GM19438 (cell line): ENCODE measurements at regions not wholly inside any gene's neighbourhood (a gene's known extent, or its start where the extent isn't known, plus 50 kb on each side); places are given as distances from the start of the nearest gene placed in this dataset.

Source experiments
- ATAC-seq: cut with Tn5 transposase; IDR thresholded peaks from one replicate; pipeline ENCODE4 v1.9.1; 2021; ENCODE audit warnings: low read depth; ENCODE audit not compliant: unreplicated experiment

GRCh38 chr4:11495818-11496217 is 67.1 kb upstream of the HS3ST1 start:
- no peak for ATAC-seq

GRCh38 chr4:11495291-11495690 is 66.6 kb upstream of the HS3ST1 start:
- no peak for ATAC-seq

GRCh38 chr4:11494232-11494631 is 65.5 kb upstream of the HS3ST1 start:
- ATAC-seq: no peak

GRCh38 chr4:11489453-11490083 is 60.9 kb upstream of the HS3ST1 start:
- no peak for ATAC-seq

- no peak for ATAC-seq
Observed at GRCh38 chr4:11488657-11489452, 60.2 kb upstream of the HS3ST1 start.

GRCh38 chr4:11487868-11488544 is 59.3 kb upstream of the HS3ST1 start:
- ATAC-seq: no peak

- no peak for ATAC-seq
Observed at GRCh38 chr4:11487139-11487538, 58.4 kb upstream of the HS3ST1 start.

- no peak for ATAC-seq
Observed at GRCh38 chr4:11485926-11486325, 57.2 kb upstream of the HS3ST1 start.

GRCh38 chr4:11484531-11484930 is 55.8 kb upstream of the HS3ST1 start:
- no peak for ATAC-seq

GRCh38 chr4:11483046-11483445 is 54.4 kb upstream of the HS3ST1 start:
- no peak for ATAC-seq

GRCh38 chr4:11480683-11481082 is 52.0 kb upstream of the HS3ST1 start:
- peak; percentile 87 for ATAC-seq
